T follicular helper cell (primary cell): ENCODE measurements at regions not wholly inside any gene's neighbourhood (a gene's known extent, or its start where the extent isn't known, plus 50 kb on each side); places are given as distances from the start of the nearest gene placed in this dataset.
A peak's percentile ranks its signal among the peaks of the same experiment; 100 is the strongest.

Experiments
- DNase-seq: peaks from one replicate; pipeline ENCODE4 v3.0.0-alpha.2; 2020; ENCODE audit warnings: low read depth

- no peak for DNase-seq
Measured at GRCh38 chr9:129240581-129241211, 62.6 kb upstream of the IER5L start.

- DNase-seq: no peak
Measured at GRCh38 chr9:129239946-129240490, 62.0 kb upstream of the IER5L start.

DNA sequence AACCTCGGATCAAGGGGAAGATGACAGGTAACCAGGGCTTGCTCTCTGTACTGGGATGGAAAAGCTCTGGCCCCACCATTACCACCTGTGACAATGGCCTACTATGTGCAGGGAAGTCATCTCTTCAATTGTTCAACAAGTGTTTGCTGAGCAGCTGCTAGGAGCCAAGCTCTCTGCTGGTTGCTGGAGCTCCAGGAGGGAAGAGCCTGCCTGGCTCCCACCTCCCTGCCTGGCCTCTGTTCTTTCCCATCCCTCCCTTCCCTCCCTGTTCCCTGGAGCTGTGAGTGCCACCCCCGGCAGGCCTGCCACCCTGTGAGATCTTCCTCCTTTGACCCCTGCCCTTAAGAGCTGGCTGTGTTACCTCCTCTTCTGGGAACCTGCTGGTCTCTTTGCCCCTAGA, 59.7 kb upstream of the IER5L start:
- DNase-seq: no peak

DNA sequence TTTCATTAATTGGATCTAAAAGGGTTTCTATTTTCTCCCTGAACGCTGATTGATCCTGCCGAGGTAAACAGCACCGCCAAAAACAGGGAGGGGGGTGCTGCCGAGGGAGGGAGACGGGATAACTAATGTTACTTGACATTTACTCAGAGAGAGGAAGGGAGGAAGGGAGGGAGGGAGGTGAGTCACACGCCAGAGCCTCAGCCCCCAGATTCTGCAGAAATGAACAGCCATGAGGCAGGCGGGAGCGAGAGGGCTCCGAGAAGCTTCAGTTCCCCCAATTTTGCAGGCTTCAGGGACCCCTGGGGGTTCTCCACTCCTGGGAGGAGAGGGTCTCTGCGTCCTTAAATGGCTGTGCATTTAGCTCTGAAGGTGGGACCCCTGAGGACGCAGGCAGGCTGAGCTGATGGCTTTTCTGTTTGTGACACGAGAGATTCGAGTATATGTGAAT, 59.1 kb upstream of the IER5L start:
- peak; percentile 21 for DNase-seq

DNA sequence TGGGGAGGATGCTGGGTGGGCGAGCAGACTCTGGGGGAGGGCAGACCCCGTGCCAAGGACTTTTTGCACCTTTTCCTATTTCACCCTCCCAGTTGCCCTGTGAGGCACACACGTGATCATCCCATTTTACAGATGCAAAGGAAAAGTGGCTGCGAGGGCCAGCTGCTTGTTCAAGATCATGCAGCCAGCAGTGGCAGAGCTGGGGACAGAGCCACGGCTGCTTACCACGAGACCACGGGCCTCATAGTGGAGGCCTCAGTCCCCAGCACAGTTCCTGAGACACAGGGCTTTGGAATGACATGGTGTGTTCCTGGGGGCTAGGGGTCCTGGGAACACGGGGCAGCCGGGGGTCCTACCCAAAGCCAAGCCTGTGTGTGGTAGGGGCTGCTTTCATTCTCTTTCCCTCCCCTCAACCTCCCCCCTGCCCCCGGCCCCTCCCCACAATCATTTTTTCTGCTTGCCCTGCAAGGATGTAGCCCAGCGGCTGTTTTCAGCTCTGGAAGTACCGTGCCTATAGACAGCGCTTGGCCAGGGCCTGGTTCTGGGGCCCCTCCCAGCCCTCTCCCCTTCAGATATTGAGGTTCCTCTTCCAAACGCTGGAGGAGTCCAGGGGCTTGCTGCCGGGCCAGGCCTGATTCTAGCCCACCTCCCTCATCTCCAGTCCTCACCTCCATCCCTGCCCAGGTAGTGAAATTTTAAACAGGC, 58.5 kb upstream of the IER5L start:
- DNase-seq: no peak

DNA sequence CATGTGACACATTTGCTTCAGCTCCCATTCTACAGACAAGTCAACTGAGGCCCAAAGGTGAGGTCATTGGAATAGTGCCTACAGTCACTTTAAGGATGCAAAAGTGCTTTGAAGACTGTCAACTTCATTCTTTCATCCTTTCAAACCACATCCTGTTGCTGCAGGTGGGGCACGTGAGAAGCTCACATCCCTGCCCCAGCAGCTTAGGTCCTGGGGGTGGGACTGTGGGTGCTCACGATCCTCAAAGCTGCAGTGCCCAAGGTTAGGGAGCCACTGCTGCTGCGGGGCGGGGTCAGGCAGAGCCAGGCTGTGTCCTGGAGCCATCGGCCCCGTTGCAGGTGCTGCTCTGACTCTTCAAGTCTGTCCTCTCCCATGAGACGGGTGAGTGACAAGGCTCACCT, 57.9 kb upstream of the IER5L start:
- DNase-seq: peak; percentile 59

DNA sequence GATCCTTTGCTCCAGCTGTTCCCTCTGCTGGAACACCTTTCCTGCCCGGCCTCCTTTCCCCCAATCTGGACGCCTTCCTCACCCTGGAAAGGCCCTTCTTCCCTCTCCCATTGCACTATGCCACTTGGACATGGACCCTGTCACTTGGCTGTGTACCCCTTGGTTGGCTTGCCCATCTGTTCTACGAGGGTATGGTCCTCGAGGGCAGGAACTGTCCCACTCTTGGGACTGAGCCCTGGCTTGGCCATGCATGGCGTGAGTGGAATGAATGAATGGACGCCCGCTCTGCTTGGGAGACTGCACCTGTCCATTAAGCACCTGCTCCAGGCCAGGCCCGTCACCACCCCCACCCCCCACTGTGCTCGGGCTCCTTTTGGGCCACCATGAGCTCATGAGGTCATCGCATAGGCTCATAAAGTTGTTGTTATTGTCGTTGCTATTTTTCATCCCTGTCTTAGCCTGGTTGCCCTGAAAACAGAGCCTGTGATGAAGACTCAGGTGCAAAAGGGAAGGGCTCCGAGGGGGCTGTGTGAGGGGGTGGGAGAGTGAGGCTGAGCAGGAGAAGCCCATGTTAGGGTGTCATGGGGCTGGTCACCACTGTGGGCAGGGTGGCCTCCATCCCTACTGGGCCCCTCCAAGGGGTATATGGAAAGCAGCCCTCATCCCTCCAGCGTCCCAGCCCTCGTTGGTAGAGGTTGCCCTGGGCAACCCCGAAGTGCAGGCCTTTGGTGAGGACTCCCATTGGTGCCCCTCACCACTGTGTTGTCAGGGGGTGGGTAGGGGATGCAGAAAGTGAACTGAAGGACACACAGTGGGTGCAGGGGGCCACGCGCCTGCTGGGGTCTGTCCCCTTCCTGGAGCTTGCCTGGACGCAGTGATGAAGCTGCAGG, 57.2 kb upstream of the IER5L start:
- DNase-seq: no peak

- no peak for DNase-seq
Measured at GRCh38 chr9:129234491-129234890, 56.4 kb upstream of the IER5L start.

GRCh38 chr9:129232839-129233591, 55.0 kb upstream of the IER5L start:
- no peak for DNase-seq

DNA sequence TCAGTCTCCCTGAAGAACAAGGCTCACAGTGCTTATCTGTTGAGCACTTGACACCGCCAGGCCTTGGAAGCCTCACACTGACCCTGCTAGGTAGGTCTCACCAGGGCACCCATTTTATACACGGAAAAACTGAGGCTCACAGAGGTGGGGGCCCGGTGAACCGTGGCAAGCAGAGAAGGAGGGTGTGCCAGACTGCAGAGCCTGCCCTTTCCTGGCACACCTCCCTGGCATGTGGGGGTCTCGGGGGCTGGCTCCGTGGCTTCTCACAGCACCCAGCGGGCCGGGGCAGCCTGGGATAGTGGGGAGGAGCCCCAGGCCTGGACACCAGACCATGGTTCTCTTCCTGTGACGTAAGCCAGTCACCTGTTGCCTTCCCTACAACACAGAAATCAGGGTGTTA, 53.7 kb upstream of the IER5L start:
- DNase-seq: no peak

GRCh38 chr9:129231022-129231739, 53.1 kb upstream of the IER5L start:
- no peak for DNase-seq

GRCh38 chr9:129230302-129230701, 52.2 kb upstream of the IER5L start:
- DNase-seq: no peak
